Activated T-helper 1 cell treated with anti-CD3 and anti-CD28 coated beads, Interleukin-2, amount 50 U/mL, for 16 hours (primary cell): ENCODE measurements at regions not wholly inside any gene's neighbourhood (a gene's known extent, or its start where the extent isn't known, plus 50 kb on each side); places are given as distances from the start of the nearest gene placed in this dataset.

Experiments
- DNase-seq, 2 donors: peaks; one replicate each; pipeline ENCODE4 v3.0.0-alpha.2; 2020; ENCODE audit warnings: low read depth in 1 of 2, low spot score in 1 of 2

DNA sequence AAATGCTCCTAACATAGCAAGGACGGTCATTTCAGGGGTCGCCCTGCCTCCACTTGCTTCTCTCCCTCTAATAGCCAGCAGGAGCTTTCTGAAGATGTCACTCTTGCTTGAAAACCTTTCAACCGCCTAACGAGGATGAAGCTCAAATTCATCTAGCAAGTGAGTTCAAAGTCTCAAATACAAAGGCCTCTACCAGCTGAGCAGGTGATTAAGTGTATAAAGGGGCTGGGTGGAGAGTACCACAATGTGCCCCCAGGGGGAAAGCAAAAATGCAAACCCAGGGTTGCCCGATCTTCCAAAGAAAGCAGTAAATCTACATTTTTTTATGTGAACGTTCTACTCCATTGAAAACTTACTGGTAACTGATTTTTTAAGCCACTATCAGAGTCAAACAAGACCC lies 50.4 kb upstream of the GRIP2 start:
- no peak for DNase-seq

- no peak for DNase-seq
These were observed 52.2 kb upstream of the GRIP2 start for GRCh38 chr3:14592390-14592789.

DNA sequence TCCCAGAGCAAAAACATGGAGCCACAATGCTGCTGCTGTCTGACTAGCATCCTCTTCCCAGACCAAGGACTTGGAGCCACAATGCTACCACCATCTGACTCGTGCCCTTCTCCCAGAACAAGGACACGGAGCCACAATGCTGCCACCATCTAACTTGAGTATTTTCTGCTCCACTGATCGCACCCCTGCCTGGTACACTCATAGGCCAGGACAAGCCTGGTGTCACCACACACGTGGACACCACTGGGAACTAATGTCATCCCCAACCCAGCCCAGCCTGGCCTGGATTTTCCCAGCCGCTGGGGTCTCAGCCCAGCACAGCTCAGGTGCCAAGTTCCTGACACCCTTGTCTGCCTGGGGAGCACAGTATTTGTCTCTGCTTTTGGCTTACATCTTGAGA lies 52.7 kb upstream of the GRIP2 start:
- no peak for DNase-seq

DNA sequence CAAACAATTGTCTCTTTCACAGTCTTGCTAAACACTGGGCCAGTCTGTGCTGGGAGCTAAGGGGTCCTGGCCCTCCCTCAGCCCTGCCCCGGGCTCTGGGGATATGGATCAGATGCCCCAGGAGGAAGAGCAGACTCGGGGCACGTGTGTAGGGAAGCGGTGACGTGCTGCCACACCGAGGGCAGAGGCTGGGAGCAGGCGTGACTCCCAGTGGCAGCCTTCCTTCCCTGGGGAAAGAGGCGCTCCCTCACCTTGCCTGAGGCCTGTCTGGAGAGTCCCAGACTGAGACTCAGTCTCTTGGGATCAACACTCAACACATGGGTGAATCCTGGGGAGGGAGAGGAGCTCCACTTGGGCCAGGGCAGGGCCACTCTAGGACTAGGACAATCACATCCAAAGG lies 54.1 kb upstream of the GRIP2 start:
- no peak for DNase-seq

GRCh38 chr3:14595561-14595960 lies 55.4 kb upstream of the GRIP2 start:
- no peak for DNase-seq

- DNase-seq: no peak
These were observed 54.3 kb upstream of the CCDC174 start for GRCh38 chr3:14597266-14597665.

GRCh38 chr3:14598143-14598569 lies 53.4 kb upstream of the CCDC174 start:
- peak in 1 of 2 donors; percentile 13 for DNase-seq

DNA sequence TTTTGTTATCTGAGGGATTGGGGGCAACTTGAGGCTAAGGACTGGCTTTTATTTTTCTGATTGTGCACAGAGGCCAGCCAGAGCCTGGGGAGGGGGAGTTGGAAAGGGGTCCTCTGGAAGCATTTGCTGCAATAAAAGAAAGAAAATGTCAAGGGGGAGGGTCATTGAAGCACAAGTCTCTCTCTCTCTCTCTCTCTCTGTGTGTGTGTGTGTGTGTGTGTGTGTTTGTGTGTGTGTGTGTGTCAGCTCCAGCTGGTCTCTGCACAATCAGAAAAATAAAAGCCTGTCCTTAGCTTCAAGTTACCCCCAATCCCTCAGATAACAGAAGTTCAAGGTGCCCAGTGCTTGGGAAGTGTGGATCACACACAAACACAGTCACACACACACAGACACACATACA lies 52.1 kb upstream of the CCDC174 start:
- DNase-seq: no peak

DNA sequence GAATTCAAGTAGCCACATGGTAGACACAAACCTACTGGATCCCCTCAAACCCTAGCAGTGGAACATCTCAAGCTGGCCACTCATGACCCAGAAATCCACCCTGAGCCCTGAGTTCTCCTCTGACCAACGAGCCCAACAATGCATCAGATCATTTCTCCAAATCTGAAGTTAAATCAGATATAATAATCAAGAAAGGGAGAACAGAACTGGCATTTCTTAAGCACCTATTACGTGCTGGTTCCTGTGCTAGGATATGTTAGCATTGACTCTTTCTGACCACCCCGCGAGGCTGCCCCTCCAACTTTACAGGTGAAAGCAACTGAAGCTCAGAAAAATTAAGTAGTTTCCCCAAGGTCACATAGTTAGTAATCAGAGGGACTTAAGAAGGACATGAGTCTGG lies 51.5 kb upstream of the CCDC174 start:
- DNase-seq: no peak

DNA sequence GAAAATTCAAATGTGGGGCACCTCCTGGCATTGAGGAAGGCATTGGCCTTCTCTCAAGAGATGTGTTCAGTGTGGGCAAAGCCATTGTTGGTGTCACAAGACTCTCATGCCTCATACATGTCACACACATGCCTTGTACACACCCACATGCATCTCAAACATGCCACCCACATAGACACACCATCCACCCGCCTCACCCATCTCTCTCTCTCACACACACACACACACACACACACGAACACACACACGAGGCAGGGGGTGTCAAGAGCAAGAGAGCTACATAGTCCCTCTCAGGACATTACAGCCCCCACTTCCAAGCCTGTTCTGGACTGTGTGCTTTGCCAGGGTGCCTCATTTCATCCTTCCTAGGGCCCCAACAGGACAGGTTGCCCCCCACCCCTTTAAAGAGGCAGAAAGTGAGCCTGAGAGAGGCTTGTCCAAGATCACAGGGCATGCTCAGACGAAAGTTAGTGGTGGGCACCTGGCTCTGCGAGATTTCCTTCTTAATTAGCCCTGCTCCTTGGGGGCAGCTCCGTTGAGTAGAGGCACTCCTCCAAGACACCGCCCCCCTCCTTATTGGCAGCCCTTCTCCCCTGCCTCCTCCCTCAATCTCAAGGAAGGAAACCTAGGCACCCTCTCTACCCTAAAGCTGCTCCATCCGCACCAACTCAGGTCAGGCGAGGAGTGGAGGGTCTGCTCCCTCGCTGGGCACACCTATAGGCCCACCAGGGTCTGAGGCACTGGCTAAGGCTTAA lies 50.5 kb upstream of the CCDC174 start:
- no peak for DNase-seq

DNA sequence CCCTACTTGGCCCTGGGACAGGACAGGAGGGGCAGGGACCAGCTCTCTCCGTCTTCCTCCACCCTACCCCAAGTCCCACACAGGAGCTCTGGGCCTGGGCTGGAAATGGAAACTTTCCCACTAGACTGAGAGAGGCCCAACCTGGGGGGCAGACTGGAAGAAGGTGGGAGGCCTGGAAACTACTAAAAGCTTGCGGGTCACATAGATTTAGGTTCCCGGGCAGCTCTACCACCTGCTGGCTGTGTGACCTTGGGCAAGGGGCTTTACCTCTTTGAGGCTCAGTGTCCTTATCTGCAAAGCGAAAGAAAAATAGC lies 49.9 kb upstream of the CCDC174 start:
- no peak for DNase-seq
